Mesenchymal stem cell (in vitro differentiated cells and primary cell): ENCODE measurements at regions not wholly inside any gene's neighbourhood (a gene's known extent, or its start where the extent isn't known, plus 50 kb on each side); places are given as distances from the start of the nearest gene placed in this dataset.

Experiments
- DNase-seq: peaks from one replicate; pipeline ENCODE4 v3.0.0-alpha.2; 2013
- H2AFZ ChIP-seq: one replicate; pipeline ENCODE4 v1.6.1; 2013; ENCODE audit warnings: low read depth, mild to moderate bottlenecking, control low read depth, inconsistent platforms, low read length, moderate library complexity
- H2AK5ac ChIP-seq: 2 replicates; pipeline ENCODE4 v1.6.1; 2013; ENCODE audit warnings: low read length, moderate library complexity, mild to moderate bottlenecking, inconsistent platforms; ENCODE audit not compliant: severe bottlenecking
- H2BK120ac ChIP-seq: one replicate; pipeline ENCODE4 v1.6.1; 2013; ENCODE audit warnings: low read depth, mild to moderate bottlenecking, inconsistent platforms, low read length, moderate library complexity
- H2BK12ac ChIP-seq, 2 experiments: one replicate each; pipeline ENCODE4 v1.6.1; 2013; ENCODE audit warnings: inconsistent platforms in 2 of 2, low read length in 2 of 2, mild to moderate bottlenecking in 2 of 2, moderate library complexity in 2 of 2, control low read depth in 1 of 2
- H2BK15ac ChIP-seq: one replicate; pipeline ENCODE4 v1.6.1; 2013; ENCODE audit warnings: mild to moderate bottlenecking, low read depth, inconsistent platforms; ENCODE audit not compliant: poor library complexity, severe bottlenecking
- H2BK5ac ChIP-seq: 2 replicates; pipeline ENCODE4 v1.6.1; 2013; ENCODE audit warnings: low read depth, mild to moderate bottlenecking, low read length, control low read depth, inconsistent platforms; ENCODE audit not compliant: poor library complexity, severe bottlenecking
- H3K14ac ChIP-seq, 2 experiments: one replicate each; pipeline ENCODE4 v1.6.1; 2013; ENCODE audit warnings: inconsistent platforms in 2 of 2, low read length in 2 of 2, control low read depth in 1 of 2, mild to moderate bottlenecking in 1 of 2, moderate library complexity in 1 of 2
- H3K18ac ChIP-seq, 2 experiments: one replicate each; pipeline ENCODE4 v1.6.1; 2013; ENCODE audit warnings: inconsistent platforms in 2 of 2, low read length in 2 of 2, control low read depth in 1 of 2, low read depth in 1 of 2, mild to moderate bottlenecking in 1 of 2
- H3K23ac ChIP-seq, 2 experiments: one replicate each; pipeline ENCODE4 v1.6.1; 2013; ENCODE audit warnings: inconsistent platforms in 2 of 2, low read length in 2 of 2, mild to moderate bottlenecking in 2 of 2, moderate library complexity in 2 of 2, control low read depth in 1 of 2
- H3K27ac ChIP-seq: 2 replicates; pipeline ENCODE4 v1.5.1; 2013; ENCODE audit warnings: mild to moderate bottlenecking, moderate library complexity, low read length, control low read depth, inconsistent platforms; ENCODE audit not compliant: poor library complexity, severe bottlenecking
- H3K27me3 ChIP-seq, 2 experiments: 2 replicates each; pipeline versions ENCODE4 v1.6.1 to v1.7.0; 2013; ENCODE audit warnings: low read length in 2 of 2, mild to moderate bottlenecking in 2 of 2, moderate library complexity in 2 of 2, control low read depth in 1 of 2, inconsistent platforms in 1 of 2; ENCODE audit not compliant: control insufficient read depth in 1 of 2, insufficient read depth in 1 of 2
- H3K36me3 ChIP-seq, 2 experiments: 2 replicates each; pipeline versions ENCODE4 v1.6.1 to v1.7.0; 2013; ENCODE audit warnings: low read length in 2 of 2, control low read depth in 1 of 2, inconsistent platforms in 1 of 2, low read depth in 1 of 2, mild to moderate bottlenecking in 1 of 2; ENCODE audit not compliant: insufficient read depth in 2 of 2, control insufficient read depth in 1 of 2
- H3K4ac ChIP-seq, 2 experiments: one replicate each; pipeline ENCODE4 v1.6.1; 2013; ENCODE audit warnings: inconsistent platforms in 2 of 2, low read length in 2 of 2, mild to moderate bottlenecking in 2 of 2, moderate library complexity in 2 of 2, control low read depth in 1 of 2, low read depth in 1 of 2
- H3K4me1 ChIP-seq: 2 replicates; pipeline ENCODE4 v1.6.1; 2013; ENCODE audit warnings: low read depth, low read length, control low read depth; ENCODE audit not compliant: control insufficient read depth, insufficient read depth
- H3K4me2 ChIP-seq: 2 replicates; pipeline ENCODE4 v1.6.1; 2013; ENCODE audit warnings: low read length, mild to moderate bottlenecking, inconsistent platforms; ENCODE audit not compliant: poor library complexity, severe bottlenecking
- H3K4me3 ChIP-seq, 2 experiments: 2 replicates each; pipeline versions ENCODE4 v1.5.1 to v1.7.0; 2013; ENCODE audit warnings: low read length in 2 of 2, mild to moderate bottlenecking in 2 of 2, control low read depth in 1 of 2, low read depth in 1 of 2; ENCODE audit not compliant: insufficient read depth in 1 of 2
- H3K79me1 ChIP-seq: replicated peaks from 2 replicates; pipeline ENCODE4 v1.6.1; 2013; ENCODE audit warnings: mild to moderate bottlenecking, control low read depth, low read length, inconsistent platforms; ENCODE audit not compliant: poor library complexity, severe bottlenecking
- H3K9ac ChIP-seq: 2 replicates; pipeline ENCODE4 v1.7.0; 2013; ENCODE audit warnings: mild to moderate bottlenecking, low read length, moderate library complexity
- H3K9me3 ChIP-seq: 2 replicates; pipeline ENCODE4 v1.7.0; 2013; ENCODE audit warnings: mild to moderate bottlenecking, low read length; ENCODE audit not compliant: control insufficient read depth
- H4K8ac ChIP-seq: one replicate; pipeline ENCODE4 v1.6.1; 2013; ENCODE audit warnings: inconsistent platforms, mild to moderate bottlenecking, low read length, moderate library complexity
- H4K91ac ChIP-seq: one replicate; pipeline ENCODE4 v1.6.1; 2013; ENCODE audit warnings: mild to moderate bottlenecking, low read length, inconsistent platforms
- WGBS: methylation state at CpG from one replicate; pipeline ENCODE4 v1.1.7; 2013; ENCODE audit warnings: mixed read lengths; 5-methylcytosine and 5-hydroxymethylcytosine counted together

DNA sequence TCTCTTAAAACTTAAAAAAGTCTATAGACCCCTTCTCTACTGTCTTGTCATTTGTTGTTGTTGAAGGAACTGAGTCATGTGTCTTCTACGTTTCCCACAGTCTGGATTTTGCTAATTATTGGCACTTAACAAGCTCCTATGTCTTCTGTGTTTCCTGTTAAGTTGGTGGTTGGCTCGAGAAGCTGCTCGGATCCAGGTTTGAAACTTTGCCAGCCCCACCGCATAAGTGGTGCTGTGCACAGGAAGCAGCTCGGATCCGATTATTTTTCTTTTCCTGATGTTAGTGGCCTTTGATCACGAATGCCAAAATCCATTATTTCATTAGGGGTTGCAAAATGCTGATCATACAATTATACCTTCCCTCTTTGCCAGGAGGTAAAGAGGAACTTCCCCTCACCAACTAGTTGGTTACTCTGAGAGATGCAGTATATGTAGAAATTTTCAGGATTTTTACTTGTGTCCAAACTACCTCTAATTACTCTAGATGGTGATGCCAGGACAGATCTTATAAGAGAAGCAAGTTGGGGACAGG, 186.5 kb downstream of the NSG2 start:
- H3K79me1 ChIP-seq = no peaks in the 10 kb centered on the region
- no peaks in the 10 kb centered on the region for H3K9me3 ChIP-seq
- 69% methylated on average over 4 of the region's 7 CpGs for WGBS

DNA sequence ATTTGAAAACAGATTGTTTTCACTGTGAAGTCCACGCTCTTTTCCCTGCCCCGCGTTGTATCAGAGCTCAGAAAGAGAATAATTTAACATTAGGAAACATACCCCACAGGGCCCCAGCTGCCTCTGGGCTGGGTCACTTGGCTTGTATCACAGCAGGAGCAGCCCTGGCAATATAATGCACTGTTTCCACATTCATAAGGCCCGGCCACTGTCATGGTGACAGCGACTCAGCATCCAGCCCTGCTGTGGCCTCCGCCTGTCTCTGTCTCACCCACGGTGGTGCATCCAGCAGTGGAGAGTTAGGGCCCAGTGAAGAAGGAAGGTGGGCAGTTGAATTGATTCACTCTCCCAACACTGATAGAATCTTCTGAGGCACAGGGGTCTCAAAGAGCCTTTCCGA, 188.9 kb downstream of the NSG2 start:
- Histone ChIP-seq H3K36me3 (no peaks in the 10 kb centered on the region), H3K79me1 (no peaks in the 10 kb centered on the region), H2BK5ac (no peak overlapping the region), H3K14ac (no peak overlapping the region), H3K4me1 (no peaks in the 10 kb centered on the region), H3K4me3 (no peak overlapping the region), H2BK15ac (no peak overlapping the region), H3K18ac (no peak overlapping the region), H4K91ac (no peak overlapping the region), H2AFZ (no peak overlapping the region), H3K27ac (no peak overlapping the region), H4K8ac (no peak overlapping the region), H3K27me3 (no peaks in the 10 kb centered on the region), H2AK5ac (no peak overlapping the region), H3K9ac (no peak overlapping the region), H3K4me2 (no peak overlapping the region), H2BK12ac (no peak overlapping the region), H3K4ac (no peak overlapping the region), H3K23ac (no peak overlapping the region), H2BK120ac (no peak overlapping the region), H3K9me3 (no peaks in the 10 kb centered on the region)
- no peak for DNase-seq
- 81% methylated on average over 8 of the region's 8 CpGs for WGBS

More for the DNA sequence above, 186.5 kb downstream of the NSG2 start:
- Histone ChIP-seq H2BK120ac (no peak overlapping the region), H2BK12ac (no peak overlapping the region), H3K23ac (no peak overlapping the region), H3K4me1 (no peaks in the 10 kb centered on the region), H3K27me3 (no peaks in the 10 kb centered on the region), H2AFZ (no peak overlapping the region), H2BK5ac (no peak overlapping the region), H3K4ac (no peak overlapping the region), H3K36me3 (no peaks in the 10 kb centered on the region), H3K18ac (no peak overlapping the region), H2BK15ac (no peak overlapping the region), H2AK5ac (no peak overlapping the region), H3K4me3 (no peak overlapping the region), H4K8ac (no peak overlapping the region), H4K91ac (no peak overlapping the region), H3K14ac (no peak overlapping the region), H3K4me2 (no peak overlapping the region), H3K27ac (no peak overlapping the region), H3K9ac (no peak overlapping the region)
- no peak for DNase-seq

DNA sequence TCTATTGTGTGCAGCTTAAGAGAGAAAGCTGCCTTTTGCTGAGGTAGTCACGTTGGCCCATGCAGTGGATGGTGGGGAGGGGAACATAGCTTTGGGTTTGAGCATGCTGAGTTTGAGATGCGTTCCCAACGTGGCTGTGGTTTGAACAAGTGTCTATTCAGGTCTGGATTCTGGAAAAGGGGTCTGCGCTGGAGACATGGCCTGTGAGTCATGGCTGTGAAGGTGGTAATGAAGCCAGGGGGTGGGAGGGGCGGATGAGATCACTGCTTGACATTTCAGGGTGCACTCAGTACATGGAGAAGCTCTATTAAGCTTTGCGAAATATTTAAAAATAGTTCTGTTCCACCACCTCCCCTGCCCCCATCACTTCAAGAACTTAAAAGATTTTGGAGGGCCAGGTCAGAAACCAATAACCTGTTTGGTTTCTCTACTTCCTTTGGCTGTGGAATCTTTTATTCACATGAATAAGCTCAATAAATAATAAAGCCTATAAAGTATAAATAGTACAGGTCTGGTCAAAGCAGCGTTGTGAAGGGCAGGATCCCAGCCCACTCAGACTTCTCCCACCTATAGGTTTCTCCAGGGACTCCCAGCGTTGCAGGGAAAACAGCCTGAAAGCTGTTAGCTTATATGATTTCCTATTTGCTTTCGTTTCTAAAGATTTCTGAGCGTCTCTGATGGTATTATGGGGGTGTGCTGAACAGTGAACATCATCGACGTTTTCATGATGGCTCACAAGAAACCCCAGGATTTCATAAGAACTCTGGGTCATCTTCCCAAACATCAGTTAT, 189.9 kb downstream of the NSG2 start:
- H3K9me3 ChIP-seq = no peaks in the 10 kb centered on the region

DNA sequence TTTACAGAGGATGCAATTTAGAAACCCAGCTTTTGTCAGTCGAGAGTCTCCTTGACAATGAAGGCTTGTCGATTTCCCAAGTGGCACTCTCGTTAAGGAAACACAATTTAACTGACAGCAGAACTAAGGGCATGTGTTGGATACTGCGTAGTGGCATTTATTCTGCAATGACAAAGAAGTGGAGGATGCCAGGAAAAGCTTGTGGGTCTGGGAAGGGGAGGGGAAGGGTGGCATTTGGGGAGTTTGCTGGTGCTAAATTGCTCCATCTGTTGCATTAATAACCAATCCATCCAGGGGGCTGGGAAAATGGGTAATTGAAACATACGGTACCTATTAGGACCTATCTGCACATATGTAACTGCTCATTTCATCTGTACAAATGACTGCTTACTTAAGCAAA, 190.6 kb downstream of the NSG2 start:
- 77% methylated on average over 4 of the region's 5 CpGs for WGBS
- no peak overlapping the region for H3K18ac ChIP-seq

More for the DNA sequence above, 189.9 kb downstream of the NSG2 start:
- Histone ChIP-seq H2BK5ac (no peak overlapping the region), H3K79me1 (no peaks in the 10 kb centered on the region), H3K4me2 (no peak overlapping the region), H3K36me3 (no peaks in the 10 kb centered on the region), H4K91ac (no peak overlapping the region), H3K27me3 (no peaks in the 10 kb centered on the region), H3K9ac (no peak overlapping the region), H2BK120ac (no peak overlapping the region), H3K4me1 (no peaks in the 10 kb centered on the region), H4K8ac (no peak overlapping the region), H3K14ac (no peak overlapping the region), H3K4me3 (no peak overlapping the region), H3K27ac (no peak overlapping the region), H3K23ac (no peak overlapping the region), H3K4ac (no peak overlapping the region), H2BK12ac (no peak overlapping the region), H2AFZ (no peak overlapping the region), H3K18ac (no peak overlapping the region), H2AK5ac (no peak overlapping the region), H2BK15ac (no peak overlapping the region)
- WGBS = 81% methylated on average over 10 of the region's 12 CpGs
- no peak for DNase-seq

More for the DNA sequence above, 190.6 kb downstream of the NSG2 start:
- Histone ChIP-seq H3K36me3 (no peaks in the 10 kb centered on the region), H3K9ac (no peak overlapping the region), H4K8ac (no peak overlapping the region), H3K4ac (no peak overlapping the region), H2BK12ac (no peak overlapping the region), H2BK15ac (no peak overlapping the region), H3K4me1 (no peaks in the 10 kb centered on the region), H3K27ac (no peak overlapping the region), H3K4me2 (no peak overlapping the region), H3K27me3 (no peaks in the 10 kb centered on the region), H2AFZ (no peak overlapping the region), H3K9me3 (no peaks in the 10 kb centered on the region), H3K79me1 (no peaks in the 10 kb centered on the region), H2AK5ac (no peak overlapping the region), H3K14ac (no peak overlapping the region), H3K4me3 (no peak overlapping the region), H3K23ac (no peak overlapping the region), H4K91ac (no peak overlapping the region), H2BK120ac (no peak overlapping the region), H2BK5ac (no peak overlapping the region)
- DNase-seq = no peak
